ENCODE measurements at regions not wholly inside any gene's neighbourhood (a gene's known extent, or its start where the extent isn't known, plus 50 kb on each side); places are given as distances from the start of the nearest gene placed in this dataset.

DNA sequence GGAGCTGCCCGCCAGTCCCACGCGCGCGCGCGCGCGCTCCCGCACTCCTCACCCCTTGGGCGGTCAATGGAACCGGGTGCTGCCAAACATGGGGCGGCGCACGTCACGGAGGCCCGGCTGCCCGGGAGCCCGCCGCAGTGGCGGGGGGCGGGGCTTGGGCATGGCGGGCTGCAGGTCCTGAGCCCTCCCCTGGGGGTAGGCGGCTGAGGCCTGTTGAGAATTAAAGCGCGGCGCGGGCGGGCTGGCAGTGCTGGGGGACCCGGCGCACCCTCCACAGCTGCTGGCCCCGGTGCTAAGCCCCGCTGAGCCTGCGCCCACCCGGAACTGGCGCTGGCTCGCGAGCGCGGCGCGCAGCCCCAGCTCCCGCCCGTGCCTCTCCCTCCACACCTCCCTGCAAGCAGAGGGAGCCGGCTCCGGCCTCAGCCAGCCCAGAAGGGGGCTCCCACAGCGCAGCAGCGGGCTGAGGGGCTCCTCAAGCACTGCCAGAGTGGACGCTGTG lies 634.2 kb downstream of the ANKRD7 start:
- ChIA-PET CTCF (no interaction called here), POLR2A (no interaction called here)
- no peak for FAIRE-seq

GRCh38 chr7:118861581-118861980 lies 637.1 kb downstream of the ANKRD7 start:
- FAIRE-seq, result no peak
- H3K4me2 ChIP-seq, result no peak overlapping the region
- no peak overlapping the region for H3K4me3 ChIP-seq
- no peak for DNase-seq (ENCODE audit: low read depth in 1 of 2, low spot score in 1 of 2)
- H3K4me1 ChIP-seq, result no peaks in the 10 kb centered on the region
- no peak for ATAC-seq
- ChIA-PET CTCF (interaction anchor here (0.9 kb wide), 1 partner anchor 97 kb away, joined by 3 read pairs; no protein-coding TSS in a partner anchor), POLR2A (no interaction called here)
- H3K27ac ChIP-seq, result no peak overlapping the region
- TF ChIP-seq CTCF (IDR thresholded peaks at IDR 0.05), result no peak
- TF ChIP-seq USF2 (IDR thresholded peaks at IDR 0.05), result no peak
- TF ChIP-seq JUNB (IDR thresholded peaks at IDR 0.05), result no peak
- TF ChIP-seq FOSB (CRISPR knock-in tag; IDR thresholded peaks at IDR 0.05), result no peak
- no peak for TF ChIP-seq MYC (IDR thresholded peaks at IDR 0.05; ENCODE audit: borderline replicate concordance, low read length)
- TF ChIP-seq POLR2AphosphoS2 (conservative IDR thresholded peaks at IDR 0.05; ENCODE audit: low read length), result no peak
- TF ChIP-seq HOXA7 (CRISPR knock-in tag; IDR thresholded peaks at IDR 0.05), result no peak
- WGBS (ENCODE audit: missing lambda C conversion rate), result 49% methylated on average over 2 of the region's 2 CpGs
- no peaks in the 10 kb centered on the region for H3K9me3 ChIP-seq

More for the DNA sequence above, 634.2 kb downstream of the ANKRD7 start:
- no peaks in the 10 kb centered on the region for H3K9me3 ChIP-seq
- TF ChIP-seq HOXB5 (CRISPR knock-in tag; IDR thresholded peaks at IDR 0.05), result no peak
- TF ChIP-seq FOSL2 (IDR thresholded peaks at IDR 0.05), result no peak
- no peak for TF ChIP-seq FOSL2 (CRISPR knock-in tag; IDR thresholded peaks at IDR 0.05)
- no peak for TF ChIP-seq SREBF2 (IDR thresholded peaks at IDR 0.05)
- TF ChIP-seq EP300 (IDR thresholded peaks at IDR 0.05), result no peak
- TF ChIP-seq BHLHE40 (IDR thresholded peaks at IDR 0.05; ENCODE audit: low read depth, low read length), result no peak
- no peak for TF ChIP-seq MYC (IDR thresholded peaks at IDR 0.05; ENCODE audit: borderline replicate concordance, low read length)
- TF ChIP-seq FOXS1 (CRISPR knock-in tag; IDR thresholded peaks at IDR 0.05), result no peak
- TF ChIP-seq ZSCAN20 (CRISPR knock-in tag; IDR thresholded peaks at IDR 0.05), result no peak
- no peak for TF ChIP-seq NPAS2 (CRISPR knock-in tag; IDR thresholded peaks at IDR 0.05; ENCODE audit: borderline replicate concordance)
- no peak for TF ChIP-seq POLR2AphosphoS2 (conservative IDR thresholded peaks at IDR 0.05; ENCODE audit: low read length)
- TF ChIP-seq JUNB (IDR thresholded peaks at IDR 0.05), result no peak
- TF ChIP-seq HOXA7 (CRISPR knock-in tag; IDR thresholded peaks at IDR 0.05), result no peak
- no peak for TF ChIP-seq RNF2 (IDR thresholded peaks at IDR 0.05; ENCODE audit: borderline replicate concordance, low read depth)
- TF ChIP-seq CHD2 (IDR thresholded peaks at IDR 0.05; ENCODE audit: low read length, partially characterized antibody), result no peak
- TF ChIP-seq NFE2L2 (conservative IDR thresholded peaks at IDR 0.05; ENCODE audit: low read length), result no peak
- TF ChIP-seq RFX5 (IDR thresholded peaks at IDR 0.05), result no peak
- no peak for TF ChIP-seq RARB (CRISPR knock-in tag; IDR thresholded peaks at IDR 0.05)
- no peak for TF ChIP-seq NR3C1 (IDR thresholded peaks at IDR 0.05)
- H3K4me2 ChIP-seq, result no peak overlapping the region
- no peak overlapping the region for H3K4me3 ChIP-seq
- no peaks in the 10 kb centered on the region for H3K4me1 ChIP-seq
- WGBS (ENCODE audit: missing lambda C conversion rate), result 85% methylated on average over 24 of the region's 49 CpGs
- no peak overlapping the region for H3K27ac ChIP-seq
- DNase-seq (ENCODE audit: low read depth in 1 of 2, low spot score in 1 of 2) (no peak), ATAC-seq (no peak)

DNA sequence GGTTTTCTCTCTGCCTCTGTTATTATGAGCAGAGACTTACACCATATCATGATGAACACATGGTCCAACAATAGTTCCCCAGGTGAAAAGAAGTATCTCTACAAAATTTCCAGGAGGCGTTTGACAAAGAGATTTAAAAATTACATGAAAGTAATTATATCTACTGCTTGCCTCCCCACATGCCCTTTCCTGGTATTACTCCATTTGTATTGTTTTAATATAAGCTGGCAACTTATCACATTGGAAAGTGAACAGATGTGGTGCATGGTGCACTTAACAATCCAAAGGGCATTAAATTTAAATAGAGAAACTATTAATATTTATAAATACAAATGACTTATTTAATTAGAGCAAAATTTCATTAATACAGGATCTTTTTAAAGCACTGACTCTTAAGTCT lies 638.2 kb downstream of the ANKRD7 start:
- no peaks in the 10 kb centered on the region for H3K4me1 ChIP-seq
- ChIA-PET POLR2A (no interaction called here), CTCF (no interaction called here)
- no peak for FAIRE-seq
- no peak overlapping the region for H3K27ac ChIP-seq
- no peak for ATAC-seq
- no peaks in the 10 kb centered on the region for H3K9me3 ChIP-seq
- no peak for DNase-seq (ENCODE audit: low read depth in 1 of 2, low spot score in 1 of 2)
- no peak overlapping the region for H3K4me2 ChIP-seq
- 3% methylated on average over 1 of the region's 1 CpG for WGBS (ENCODE audit: missing lambda C conversion rate)
- no peak overlapping the region for H3K4me3 ChIP-seq
- TF ChIP-seq RAD21 (conservative IDR thresholded peaks at IDR 0.05 in 1 of 2, IDR thresholded peaks at IDR 0.05 in 1 of 2) (no peak), RNF2 (IDR thresholded peaks at IDR 0.05; ENCODE audit: borderline replicate concordance, low read depth) (no peak), HES2 (IDR thresholded peaks at IDR 0.05) (no peak), HDAC2 (IDR thresholded peaks at IDR 0.05) (no peak), TP53 (CRISPR knock-in tag; IDR thresholded peaks at IDR 0.05) (no peak), EHF (CRISPR knock-in tag; IDR thresholded peaks at IDR 0.05) (no peak), FOXS1 (CRISPR knock-in tag; IDR thresholded peaks at IDR 0.05) (no peak), ZSCAN20 (CRISPR knock-in tag; IDR thresholded peaks at IDR 0.05) (no peak), ZNF302 (CRISPR knock-in tag; IDR thresholded peaks at IDR 0.05) (no peak), NFE2L2 (conservative IDR thresholded peaks at IDR 0.05; ENCODE audit: low read length) (no peak), CTCF (IDR thresholded peaks at IDR 0.05) (no peak), EHMT2 (IDR thresholded peaks at IDR 0.05; ENCODE audit: low read depth) (no peak)
- TF ChIP-seq, protein P1, sequence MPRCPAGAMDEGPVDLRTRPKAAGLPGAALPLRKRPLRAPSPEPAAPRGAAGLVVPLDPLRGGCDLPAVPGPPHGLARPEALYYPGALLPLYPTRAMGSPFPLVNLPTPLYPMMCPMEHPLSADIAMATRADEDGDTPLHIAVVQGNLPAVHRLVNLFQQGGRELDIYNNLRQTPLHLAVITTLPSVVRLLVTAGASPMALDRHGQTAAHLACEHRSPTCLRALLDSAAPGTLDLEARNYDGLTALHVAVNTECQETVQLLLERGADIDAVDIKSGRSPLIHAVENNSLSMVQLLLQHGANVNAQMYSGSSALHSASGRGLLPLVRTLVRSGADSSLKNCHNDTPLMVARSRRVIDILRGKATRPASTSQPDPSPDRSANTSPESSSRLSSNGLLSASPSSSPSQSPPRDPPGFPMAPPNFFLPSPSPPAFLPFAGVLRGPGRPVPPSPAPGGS (IDR thresholded peaks at IDR 0.05), result no peak
